ENCODE measurements at regions not wholly inside any gene's neighbourhood (a gene's known extent, or its start where the extent isn't known, plus 50 kb on each side); places are given as distances from the start of the nearest gene placed in this dataset.

- TF ChIP-seq CTCF (conservative IDR thresholded peaks at IDR 0.05; ENCODE audit: low read length): no peak
- no peak for DNase-seq (ENCODE audit: low read depth)
- no peak overlapping the region for H3K4me3 ChIP-seq (ENCODE audit: low read length)
These were observed 138.0 kb upstream of the SMAD3 start for GRCh38 chr15:66927201-66928077.

DNA sequence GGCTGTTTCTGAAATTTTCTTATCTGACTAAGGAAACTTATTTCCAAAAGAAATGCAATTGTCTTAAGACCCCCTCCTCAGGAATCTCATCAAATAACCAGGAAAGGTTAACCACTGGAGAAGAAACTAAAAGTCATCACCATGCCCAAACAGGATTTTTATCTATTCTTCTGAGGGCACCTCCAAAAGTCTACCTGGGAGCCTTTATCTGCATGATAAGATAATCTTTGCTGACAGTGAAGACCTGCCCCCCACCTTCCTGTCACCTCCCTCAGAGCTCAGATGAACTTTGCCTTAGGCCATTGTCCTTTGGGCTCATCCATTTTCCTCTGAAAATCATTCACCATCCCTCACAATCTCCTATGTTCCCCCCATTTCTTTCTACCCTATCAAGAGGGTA, 137.3 kb upstream of the SMAD3 start:
- TF ChIP-seq CTCF (conservative IDR thresholded peaks at IDR 0.05; ENCODE audit: low read length): no peak
- H3K4me3 ChIP-seq (ENCODE audit: low read length): no peak overlapping the region
- no peak for DNase-seq (ENCODE audit: low read depth)

GRCh38 chr15:66928784-66929183, 136.6 kb upstream of the SMAD3 start:
- DNase-seq (ENCODE audit: low read depth): no peak
- H3K4me3 ChIP-seq (ENCODE audit: low read length): no peak overlapping the region
- no peak for TF ChIP-seq CTCF (conservative IDR thresholded peaks at IDR 0.05; ENCODE audit: low read length)

GRCh38 chr15:66929843-66930402, 135.5 kb upstream of the SMAD3 start:
- no peak for DNase-seq (ENCODE audit: low read depth)
- H3K4me3 ChIP-seq (ENCODE audit: low read length): no peak overlapping the region
- no peak for TF ChIP-seq CTCF (conservative IDR thresholded peaks at IDR 0.05; ENCODE audit: low read length)

DNA sequence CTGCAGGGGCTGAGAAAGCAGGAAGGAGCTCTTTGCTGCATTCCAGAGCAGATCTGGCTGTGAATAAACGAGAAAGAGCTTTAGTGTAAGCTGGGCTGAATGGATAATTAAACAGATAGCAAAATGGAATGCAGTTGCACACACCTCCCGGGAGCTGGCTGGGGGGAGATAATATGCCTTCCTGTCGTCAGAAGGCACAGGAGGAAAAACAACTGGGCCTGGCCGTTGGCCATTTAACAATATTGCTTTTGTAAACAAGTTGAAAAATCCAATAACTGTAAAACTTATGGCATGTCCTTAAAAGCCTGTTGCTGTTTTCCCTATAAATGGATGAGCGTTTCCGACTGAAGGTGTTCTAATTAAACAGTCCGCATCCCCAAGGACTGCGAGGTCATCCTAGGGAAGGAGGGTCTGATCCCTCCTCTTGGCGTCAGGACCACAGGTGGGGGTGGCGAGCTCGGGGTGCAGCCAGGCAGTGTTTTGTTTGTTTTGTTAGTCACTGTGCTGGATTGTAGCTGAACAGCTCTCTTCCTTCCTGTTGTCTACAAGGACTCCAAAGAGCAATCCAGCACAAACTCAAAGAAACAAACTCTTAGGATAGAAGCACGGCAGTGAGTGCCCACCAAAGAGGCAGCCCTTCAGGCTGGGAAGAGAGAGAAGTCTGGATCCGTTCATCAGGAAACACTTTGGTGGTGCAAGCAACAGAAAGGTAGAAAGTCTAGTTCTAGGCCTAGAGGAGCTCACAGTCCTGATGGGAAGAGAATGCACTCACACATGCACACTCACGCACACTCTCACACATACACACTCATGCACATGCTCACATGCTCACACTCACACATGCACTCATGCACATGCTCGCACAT, 133.4 kb upstream of the SMAD3 start:
- TF ChIP-seq CTCF (conservative IDR thresholded peaks at IDR 0.05; ENCODE audit: low read length): no peak
- DNase-seq (ENCODE audit: low read depth): peak; percentile 55
- no peak overlapping the region for H3K4me3 ChIP-seq (ENCODE audit: low read length)

GRCh38 chr15:66932634-66933024, 132.8 kb upstream of the SMAD3 start:
- TF ChIP-seq CTCF (conservative IDR thresholded peaks at IDR 0.05; ENCODE audit: low read length): no peak
- H3K4me3 ChIP-seq (ENCODE audit: low read length): no peak overlapping the region
- no peak for DNase-seq (ENCODE audit: low read depth)
